Right atrium auricular region (tissue), 2 donors: ENCODE measurements at regions not wholly inside any gene's neighbourhood (a gene's known extent, or its start where the extent isn't known, plus 50 kb on each side); places are given as distances from the start of the nearest gene placed in this dataset.

Experiments
- DNase-seq: peaks from one replicate; pipeline ENCODE4 v3.0.0-alpha.2; 2019; ENCODE audit warnings: low spot score
- H3K27ac ChIP-seq, 2 donors: fragments of 200-600 bp; sonication (generic); 1 replicate in 1 of 2; 2 replicates in 1 of 2; pipeline ENCODE4 v1.5.1; 2016 to 2019
- H3K27me3 ChIP-seq, 2 donors: fragments of 200-600 bp; sonication (generic); one replicate each; pipeline versions ENCODE4 v1.5.1 to v1.6.0; 2017 to 2019
- H3K36me3 ChIP-seq: fragments of 200-600 bp; sonication (generic); one replicate; pipeline ENCODE4 v1.5.1; 2016
- H3K4me1 ChIP-seq, 2 donors: fragments of 200-600 bp; sonication (generic); one replicate each; pipeline versions ENCODE4 v1.5.1 to v1.6.0; 2017 to 2019
- H3K4me3 ChIP-seq, 2 donors: fragments of 200-600 bp; sonication (generic); 1 replicate in 1 of 2; 2 replicates in 1 of 2; pipeline ENCODE4 v1.5.1; 2017 to 2019; ENCODE audit warnings: mild to moderate bottlenecking in 1 of 2, moderate library complexity in 1 of 2
- H3K9me3 ChIP-seq, 2 donors: fragments of 200-600 bp; sonication (generic); one replicate each; pipeline ENCODE4 v1.5.1; 2019
- CTCF ChIP-seq, 2 donors: fragments of 200-600 bp; sonication (generic); IDR thresholded peaks; one replicate each; pipeline ENCODE4 v1.5.1; 2019; ENCODE audit warnings: antibody characterized with exemption in 2 of 2

GRCh38 chr2:111634995-111635538, 248.9 kb downstream of the ANAPC1 start:
- no peak for TF ChIP-seq CTCF (IDR thresholded peaks at IDR 0.05)
- DNase-seq = no peak
- Histone ChIP-seq H3K4me1 (no peaks in the 10 kb centered on the region), H3K36me3 (no peaks in the 10 kb centered on the region), H3K9me3 (peaks cover 0 to 9% of the 10 kb centered on the region in 2 donors), H3K4me3 (no peak overlapping the region), H3K27me3 (no peaks in the 10 kb centered on the region), H3K27ac (no peak overlapping the region)

GRCh38 chr2:111636905-111637304, 247.1 kb downstream of the ANAPC1 start:
- no peaks in the 10 kb centered on the region for H3K36me3 ChIP-seq
- no peak for DNase-seq

GRCh38 chr2:111638274-111638877, 245.6 kb downstream of the ANAPC1 start:
- Histone ChIP-seq H3K9me3 (peaks cover 0 to 4% of the 10 kb centered on the region in 2 donors), H3K4me1 (no peaks in the 10 kb centered on the region), H3K27me3 (no peaks in the 10 kb centered on the region), H3K36me3 (no peaks in the 10 kb centered on the region), H3K27ac (no peak overlapping the region), H3K4me3 (no peak overlapping the region)
- no peak for TF ChIP-seq CTCF (IDR thresholded peaks at IDR 0.05)
- DNase-seq = no peak

More at GRCh38 chr2:111636905-111637304, 247.1 kb downstream of the ANAPC1 start:
- Histone ChIP-seq H3K27me3 (no peaks in the 10 kb centered on the region), H3K4me3 (no peak overlapping the region), H3K4me1 (no peaks in the 10 kb centered on the region), H3K27ac (no peak overlapping the region), H3K9me3 (peaks cover 0 to 4% of the 10 kb centered on the region in 2 donors)
- TF ChIP-seq CTCF (IDR thresholded peaks at IDR 0.05) = no peak

GRCh38 chr2:111640480-111640879, 243.5 kb downstream of the ANAPC1 start:
- Histone ChIP-seq H3K27me3 (no peaks in the 10 kb centered on the region), H3K9me3 (peaks cover 0 to 4% of the 10 kb centered on the region in 2 donors), H3K4me1 (no peaks in the 10 kb centered on the region), H3K36me3 (no peaks in the 10 kb centered on the region), H3K27ac (no peak overlapping the region), H3K4me3 (no peak overlapping the region)
- TF ChIP-seq CTCF (IDR thresholded peaks at IDR 0.05) = no peak
- DNase-seq = no peak

GRCh38 chr2:111642586-111643327, 241.2 kb downstream of the ANAPC1 start:
- Histone ChIP-seq H3K4me3 (no peak overlapping the region), H3K36me3 (no peaks in the 10 kb centered on the region), H3K9me3 (peaks cover 0 to 14% of the 10 kb centered on the region in 2 donors), H3K4me1 (no peaks in the 10 kb centered on the region), H3K27me3 (no peaks in the 10 kb centered on the region), H3K27ac (no peak overlapping the region)
- TF ChIP-seq CTCF (IDR thresholded peaks at IDR 0.05) = no peak
- no peak for DNase-seq
